Ishikawa (cell line): ENCODE measurements at regions not wholly inside any gene's neighbourhood (a gene's known extent, or its start where the extent isn't known, plus 50 kb on each side); places are given as distances from the start of the nearest gene placed in this dataset.

Experiments
- CEBPB ChIP-seq: IDR thresholded peaks from 2 replicates; pipeline ENCODE4 v1.6.1; 2012
- CREB1 ChIP-seq: IDR thresholded peaks from 2 replicates; pipeline ENCODE4 v1.6.1; 2012; ENCODE audit warnings: low read depth
- EGR1 ChIP-seq: IDR thresholded peaks from 2 replicates; pipeline ENCODE4 v1.6.1; 2012
- EP300 ChIP-seq: IDR thresholded peaks from 2 replicates; pipeline ENCODE4 v1.6.1; 2012; ENCODE audit warnings: borderline replicate concordance
- FOXM1 ChIP-seq: IDR thresholded peaks from 2 replicates; pipeline ENCODE4 v1.6.1; 2012; ENCODE audit warnings: low read depth, borderline replicate concordance
- RAD21 ChIP-seq: IDR thresholded peaks from 2 replicates; pipeline ENCODE4 v1.6.1; 2012; ENCODE audit warnings: low read depth
- REST ChIP-seq: IDR thresholded peaks from 2 replicates; pipeline ENCODE4 v1.6.1; 2012; ENCODE audit warnings: low read depth, mild to moderate bottlenecking
- TAF1 ChIP-seq: IDR thresholded peaks from 2 replicates; pipeline ENCODE4 v1.6.1; 2012; ENCODE audit warnings: low read depth, mild to moderate bottlenecking
- TCF12 ChIP-seq: IDR thresholded peaks from 2 replicates; pipeline ENCODE4 v1.6.1; 2012; ENCODE audit warnings: low read depth
- TEAD4 ChIP-seq: IDR thresholded peaks from 2 replicates; pipeline ENCODE4 v1.6.1; 2012
- USF1 ChIP-seq: IDR thresholded peaks from 2 replicates; pipeline ENCODE4 v1.6.1; 2012
- YY1 ChIP-seq: IDR thresholded peaks from 2 replicates; pipeline ENCODE4 v1.6.1; 2012; ENCODE audit warnings: low read depth
- ZBTB7A ChIP-seq: IDR thresholded peaks from 2 replicates; pipeline ENCODE4 v1.6.1; 2012; ENCODE audit warnings: low read depth
- TF ChIP-seq, protein P1 (sequence below): IDR thresholded peaks from 2 replicates; pipeline ENCODE4 v1.6.1; 2012

DNA sequence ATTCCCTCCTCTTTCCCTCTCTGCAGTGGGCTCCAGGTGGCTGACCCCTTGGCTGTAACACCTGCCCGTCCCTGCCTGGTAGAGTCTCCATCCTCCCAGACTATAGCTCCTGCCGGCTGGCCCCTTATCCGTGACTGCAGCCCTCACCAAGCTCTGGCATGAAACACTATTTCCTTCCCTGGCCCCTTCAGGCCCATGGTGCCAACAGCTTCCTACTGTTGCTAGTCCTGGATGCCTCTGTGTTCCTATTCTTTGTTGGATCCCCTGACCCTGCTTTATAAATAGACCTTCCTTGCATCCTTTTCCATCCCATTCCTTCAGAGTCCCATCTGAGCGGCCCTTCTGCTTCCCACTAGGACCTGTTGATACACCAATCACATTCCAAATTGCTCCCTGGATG lies 195.0 kb downstream of the ZNF326 start:
- TF ChIP-seq YY1: no peak
- no peak for TF ChIP-seq TAF1
- no peak for TF ChIP-seq ZBTB7A
- TF ChIP-seq CEBPB: no peak
- no peak for TF ChIP-seq EP300
- TF ChIP-seq REST: no peak
- no peak for TF ChIP-seq FOXM1
- TF ChIP-seq, protein P1, sequence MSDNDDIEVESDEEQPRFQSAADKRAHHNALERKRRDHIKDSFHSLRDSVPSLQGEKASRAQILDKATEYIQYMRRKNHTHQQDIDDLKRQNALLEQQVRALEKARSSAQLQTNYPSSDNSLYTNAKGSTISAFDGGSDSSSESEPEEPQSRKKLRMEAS: no peak
- TF ChIP-seq TEAD4: no peak
- no peak for TF ChIP-seq RAD21
- TF ChIP-seq USF1: no peak
- no peak for TF ChIP-seq TCF12
- no peak for TF ChIP-seq EGR1
- TF ChIP-seq CREB1: no peak
